Activated CD8-positive, alpha-beta memory T cell treated with anti-CD3 and anti-CD28 coated beads, Interleukin-2, amount 50 U/mL, for 24 hours (primary cell): ENCODE measurements at regions not wholly inside any gene's neighbourhood (a gene's known extent, or its start where the extent isn't known, plus 50 kb on each side); places are given as distances from the start of the nearest gene placed in this dataset.
"Not testable (repeated sequence)": the region's sequence is repeated elsewhere in the genome, so short reads cannot be mapped to it uniquely, and the experiment has no call there.

Experiments
- DNase-seq: peaks from one replicate; pipeline ENCODE4 v3.0.0-alpha.2; 2020; ENCODE audit errors: extremely low read depth

- DNase-seq: no peak
Observed at GRCh38 chr11:11004069-11004468, 146.2 kb upstream of the ZBED5 start.

GRCh38 chr11:11003226-11003625 is 145.4 kb upstream of the ZBED5 start:
- no peak for DNase-seq

GRCh38 chr11:11000579-11001283 is 142.9 kb upstream of the ZBED5 start:
- DNase-seq: no peak

GRCh38 chr11:10998674-10999073 is 140.8 kb upstream of the ZBED5 start:
- no peak for DNase-seq

- no peak for DNase-seq
Observed at GRCh38 chr11:10996678-10997077, 138.8 kb upstream of the ZBED5 start.

GRCh38 chr11:10993640-10994039 is 135.8 kb upstream of the ZBED5 start:
- DNase-seq: no peak

GRCh38 chr11:10993186-10993585 is 135.3 kb upstream of the ZBED5 start:
- DNase-seq: no peak

GRCh38 chr11:10991393-10991792 is 133.5 kb upstream of the ZBED5 start:
- DNase-seq: no peak

- no peak for DNase-seq
Observed at GRCh38 chr11:10990637-10991193, 132.9 kb upstream of the ZBED5 start.

GRCh38 chr11:10990160-10990559 is 132.3 kb upstream of the ZBED5 start:
- no peak for DNase-seq

- DNase-seq: no peak
Observed at GRCh38 chr11:10986006-10986405, 128.2 kb upstream of the ZBED5 start.

- DNase-seq: no peak
Observed at GRCh38 chr11:10984742-10985141, 126.9 kb upstream of the ZBED5 start.

GRCh38 chr11:10984250-10984649 is 126.4 kb upstream of the ZBED5 start:
- DNase-seq: no peak

- DNase-seq: no peak
Observed at GRCh38 chr11:10982704-10983510, 125.1 kb upstream of the ZBED5 start.

- no peak for DNase-seq
Observed at GRCh38 chr11:10979529-10979928, 121.7 kb upstream of the ZBED5 start.

- no peak for DNase-seq
Observed at GRCh38 chr11:10978198-10978597, 120.3 kb upstream of the ZBED5 start.

- no peak for DNase-seq
Observed at GRCh38 chr11:10975287-10975721, 117.5 kb upstream of the ZBED5 start.

- DNase-seq: no peak
Observed at GRCh38 chr11:10973416-10973815, 115.6 kb upstream of the ZBED5 start.

GRCh38 chr11:10970926-10971325 is 113.1 kb upstream of the ZBED5 start:
- DNase-seq: no peak

- no peak for DNase-seq
Observed at GRCh38 chr11:10969387-10969786, 111.5 kb upstream of the ZBED5 start.

GRCh38 chr11:10956884-10957283 is 99.0 kb upstream of the ZBED5 start:
- not testable (repeated sequence) for DNase-seq

GRCh38 chr11:10955616-10956015 is 97.8 kb upstream of the ZBED5 start:
- DNase-seq: no peak

GRCh38 chr11:10954184-10954583 is 96.3 kb upstream of the ZBED5 start:
- DNase-seq: no peak
